Uterus (tissue), 2 donors: ENCODE measurements at regions not wholly inside any gene's neighbourhood (a gene's known extent, or its start where the extent isn't known, plus 50 kb on each side); places are given as distances from the start of the nearest gene placed in this dataset.

Source experiments
- CTCF ChIP-seq, 4 experiments: fragments of 200-600 bp in 2 of 4; fragments of 450-650 bp in 2 of 4; sonication (generic) in 2 of 4; IDR thresholded peaks; one replicate each; pipeline ENCODE4 v1.5.1; 2016 to 2019; ENCODE audit warnings: antibody characterized with exemption in 4 of 4, mild to moderate bottlenecking in 2 of 4, moderate library complexity in 1 of 4
- POLR2A ChIP-seq, 2 donors: fragments of 450-650 bp; IDR thresholded peaks; one replicate each; pipeline ENCODE4 v1.6.1; 2016; ENCODE audit warnings: antibody characterized with exemption in 2 of 2, mild to moderate bottlenecking in 1 of 2, moderate library complexity in 1 of 2

GRCh38 chr4:128565054-128565453 lies 244.4 kb upstream of the JADE1 start:
- TF ChIP-seq CTCF (IDR thresholded peaks at IDR 0.05), result no peak
- no peak for TF ChIP-seq POLR2A (IDR thresholded peaks at IDR 0.05)
